ENCODE measurements at regions not wholly inside any gene's neighbourhood (a gene's known extent, or its start where the extent isn't known, plus 50 kb on each side); places are given as distances from the start of the nearest gene placed in this dataset.

- TF ChIP-seq ZBTB4 (CRISPR knock-in tag; IDR thresholded peaks at IDR 0.05), result no peak
- no peak for TF ChIP-seq PKNOX1 (IDR thresholded peaks at IDR 0.05)
- TF ChIP-seq, protein P1, sequence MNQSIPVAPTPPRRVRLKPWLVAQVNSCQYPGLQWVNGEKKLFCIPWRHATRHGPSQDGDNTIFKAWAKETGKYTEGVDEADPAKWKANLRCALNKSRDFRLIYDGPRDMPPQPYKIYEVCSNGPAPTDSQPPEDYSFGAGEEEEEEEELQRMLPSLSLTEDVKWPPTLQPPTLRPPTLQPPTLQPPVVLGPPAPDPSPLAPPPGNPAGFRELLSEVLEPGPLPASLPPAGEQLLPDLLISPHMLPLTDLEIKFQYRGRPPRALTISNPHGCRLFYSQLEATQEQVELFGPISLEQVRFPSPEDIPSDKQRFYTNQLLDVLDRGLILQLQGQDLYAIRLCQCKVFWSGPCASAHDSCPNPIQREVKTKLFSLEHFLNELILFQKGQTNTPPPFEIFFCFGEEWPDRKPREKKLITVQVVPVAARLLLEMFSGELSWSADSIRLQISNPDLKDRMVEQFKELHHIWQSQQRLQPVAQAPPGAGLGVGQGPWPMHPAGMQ (IDR thresholded peaks at IDR 0.05; ENCODE audit: borderline replicate concordance), result no peak
- no peak; the same call in 1 of the 2 replicates for TF ChIP-seq RFX5 (IDR thresholded peaks at IDR 0.05; ENCODE audit: low read depth, low read length)
- TF ChIP-seq HDAC2 (IDR thresholded peaks at IDR 0.05), result no peak
- TF ChIP-seq, protein P2, sequence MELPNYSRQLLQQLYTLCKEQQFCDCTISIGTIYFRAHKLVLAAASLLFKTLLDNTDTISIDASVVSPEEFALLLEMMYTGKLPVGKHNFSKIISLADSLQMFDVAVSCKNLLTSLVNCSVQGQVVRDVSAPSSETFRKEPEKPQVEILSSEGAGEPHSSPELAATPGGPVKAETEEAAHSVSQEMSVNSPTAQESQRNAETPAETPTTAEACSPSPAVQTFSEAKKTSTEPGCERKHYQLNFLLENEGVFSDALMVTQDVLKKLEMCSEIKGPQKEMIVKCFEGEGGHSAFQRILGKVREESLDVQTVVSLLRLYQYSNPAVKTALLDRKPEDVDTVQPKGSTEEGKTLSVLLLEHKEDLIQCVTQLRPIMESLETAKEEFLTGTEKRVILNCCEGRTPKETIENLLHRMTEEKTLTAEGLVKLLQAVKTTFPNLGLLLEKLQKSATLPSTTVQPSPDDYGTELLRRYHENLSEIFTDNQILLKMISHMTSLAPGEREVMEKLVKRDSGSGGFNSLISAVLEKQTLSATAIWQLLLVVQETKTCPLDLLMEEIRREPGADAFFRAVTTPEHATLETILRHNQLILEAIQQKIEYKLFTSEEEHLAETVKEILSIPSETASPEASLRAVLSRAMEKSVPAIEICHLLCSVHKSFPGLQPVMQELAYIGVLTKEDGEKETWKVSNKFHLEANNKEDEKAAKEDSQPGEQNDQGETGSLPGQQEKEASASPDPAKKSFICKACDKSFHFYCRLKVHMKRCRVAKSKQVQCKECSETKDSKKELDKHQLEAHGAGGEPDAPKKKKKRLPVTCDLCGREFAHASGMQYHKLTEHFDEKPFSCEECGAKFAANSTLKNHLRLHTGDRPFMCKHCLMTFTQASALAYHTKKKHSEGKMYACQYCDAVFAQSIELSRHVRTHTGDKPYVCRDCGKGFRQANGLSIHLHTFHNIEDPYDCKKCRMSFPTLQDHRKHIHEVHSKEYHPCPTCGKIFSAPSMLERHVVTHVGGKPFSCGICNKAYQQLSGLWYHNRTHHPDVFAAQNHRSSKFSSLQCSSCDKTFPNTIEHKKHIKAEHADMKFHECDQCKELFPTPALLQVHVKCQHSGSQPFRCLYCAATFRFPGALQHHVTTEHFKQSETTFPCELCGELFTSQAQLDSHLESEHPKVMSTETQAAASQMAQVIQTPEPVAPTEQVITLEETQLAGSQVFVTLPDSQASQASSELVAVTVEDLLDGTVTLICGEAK (IDR thresholded peaks at IDR 0.05; ENCODE audit: borderline replicate concordance), result no peak
- TF ChIP-seq TCF3 (IDR thresholded peaks at IDR 0.05; ENCODE audit: borderline replicate concordance, insufficient read depth, low read depth, low read length), result no peak
- no peak for TF ChIP-seq BRCA1 (IDR thresholded peaks at IDR 0.05; ENCODE audit: low read depth, low read length)
- no peak for TF ChIP-seq CUX1 (IDR thresholded peaks at IDR 0.05; ENCODE audit: insufficient replicate concordance, low read depth, low read length)
- TF ChIP-seq BCL11A (IDR thresholded peaks at IDR 0.05; ENCODE audit: low read depth, low read length), result no peak
- TF ChIP-seq MTA3 (IDR thresholded peaks at IDR 0.05; ENCODE audit: borderline replicate concordance, low read length), result no peak
- no peak for TF ChIP-seq SMAD1 (IDR thresholded peaks at IDR 0.05; ENCODE audit: low read depth, partially characterized antibody)
- no peak for TF ChIP-seq NRF1 (conservative IDR thresholded peaks at IDR 0.05; ENCODE audit: low read depth, low read length)
Observed at GRCh38 chr15:94119923-94120775, 111.2 kb upstream of the MCTP2 start (continued).

All from GM12878 (cell line).